ENCODE measurements at regions not wholly inside any gene's neighbourhood (a gene's known extent, or its start where the extent isn't known, plus 50 kb on each side); places are given as distances from the start of the nearest gene placed in this dataset.
"Not testable (repeated sequence)": the region's sequence is repeated elsewhere in the genome, so short reads cannot be mapped to it uniquely, and the experiment has no call there.

DNA sequence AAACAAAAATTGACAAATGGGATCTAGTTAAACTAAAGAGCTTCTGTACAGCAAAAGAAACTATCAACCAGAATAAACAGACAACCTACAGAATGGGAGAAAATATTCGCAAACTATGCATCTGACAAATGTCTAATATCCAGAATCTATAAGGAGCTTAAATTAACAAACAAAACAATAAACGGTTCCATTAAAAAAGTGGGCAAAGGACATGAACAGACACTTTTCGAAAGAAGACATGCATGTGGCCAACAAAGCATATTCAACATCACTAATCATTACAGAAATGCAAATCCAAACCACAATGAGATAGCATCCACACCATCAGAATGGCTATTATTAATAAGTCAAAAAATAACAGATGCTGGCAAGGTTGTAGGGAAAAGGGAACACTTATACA, 50.5 kb upstream of the MED13L start:
- not testable (repeated sequence) for DNase-seq

DNA sequence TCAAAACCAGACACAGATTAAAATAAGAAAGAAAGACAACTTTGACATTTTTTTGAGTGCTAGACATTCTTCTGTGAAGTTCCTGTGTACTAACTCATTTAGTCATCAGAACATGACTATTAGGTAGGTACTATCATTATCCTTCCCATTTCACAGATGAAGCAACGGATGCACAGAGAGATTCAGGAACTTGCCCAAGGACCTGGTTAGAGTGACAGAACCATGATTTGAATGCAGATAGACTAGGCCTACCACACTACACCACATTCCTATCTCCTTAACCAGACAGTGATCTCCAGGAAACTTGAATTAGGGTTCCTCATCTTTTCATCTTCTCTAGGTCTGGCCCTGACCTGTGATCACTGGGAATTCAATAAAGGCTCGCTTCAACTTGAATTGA, 54.4 kb upstream of the MED13L start:
- DNase-seq: no peak

DNA sequence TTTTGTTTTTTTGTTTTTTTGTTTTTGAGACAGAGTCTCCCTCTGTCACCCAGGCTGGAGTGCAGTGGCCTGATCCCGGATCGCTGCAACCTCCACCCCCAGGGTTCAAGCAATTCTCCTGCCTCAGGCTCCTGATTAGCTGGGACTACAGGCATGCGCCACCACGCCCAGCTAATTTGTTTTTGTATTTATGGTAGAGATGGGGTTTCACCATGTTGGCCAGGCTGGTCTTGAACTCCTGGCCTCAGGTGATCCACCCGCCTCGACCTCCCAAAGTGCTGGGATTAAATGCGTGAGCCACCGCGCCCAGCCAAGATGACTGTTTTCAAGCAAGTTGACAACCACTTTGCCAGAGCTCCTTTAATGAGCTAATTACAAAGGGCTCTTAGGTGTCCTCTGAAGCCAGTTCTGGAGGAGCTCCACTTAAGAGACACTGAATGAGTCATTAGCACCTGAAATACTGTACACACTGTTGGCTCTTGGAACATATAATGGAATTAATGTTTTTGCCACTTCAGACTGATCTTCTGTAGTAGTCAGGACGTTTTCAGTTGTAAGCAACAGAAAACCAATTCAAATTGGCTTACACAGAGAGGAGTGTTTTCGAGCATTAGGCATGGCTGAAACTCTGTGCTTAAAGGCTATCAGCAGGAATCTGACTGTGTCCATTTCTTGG, 55.4 kb upstream of the MED13L start:
- no peak for DNase-seq

DNA sequence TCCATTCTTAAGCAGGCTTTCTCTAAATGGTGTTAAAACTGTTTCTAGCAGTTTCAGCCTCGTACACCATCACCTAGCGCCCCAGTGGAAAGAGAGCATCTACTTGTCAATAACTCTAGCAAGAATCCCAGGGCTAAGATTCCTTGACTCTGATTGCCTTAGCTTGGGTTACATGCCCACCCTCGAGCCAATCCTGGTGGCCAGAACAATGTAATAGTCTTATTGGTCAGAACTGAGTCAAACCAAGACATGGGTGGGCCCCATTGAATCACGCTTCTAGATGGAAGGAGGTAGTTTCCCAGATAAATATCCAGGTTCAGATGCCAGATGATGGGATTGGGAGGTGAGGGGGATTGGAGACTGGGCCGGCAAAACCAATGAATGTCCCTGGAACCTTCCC, 55.9 kb upstream of the MED13L start:
- DNase-seq: no peak

DNA sequence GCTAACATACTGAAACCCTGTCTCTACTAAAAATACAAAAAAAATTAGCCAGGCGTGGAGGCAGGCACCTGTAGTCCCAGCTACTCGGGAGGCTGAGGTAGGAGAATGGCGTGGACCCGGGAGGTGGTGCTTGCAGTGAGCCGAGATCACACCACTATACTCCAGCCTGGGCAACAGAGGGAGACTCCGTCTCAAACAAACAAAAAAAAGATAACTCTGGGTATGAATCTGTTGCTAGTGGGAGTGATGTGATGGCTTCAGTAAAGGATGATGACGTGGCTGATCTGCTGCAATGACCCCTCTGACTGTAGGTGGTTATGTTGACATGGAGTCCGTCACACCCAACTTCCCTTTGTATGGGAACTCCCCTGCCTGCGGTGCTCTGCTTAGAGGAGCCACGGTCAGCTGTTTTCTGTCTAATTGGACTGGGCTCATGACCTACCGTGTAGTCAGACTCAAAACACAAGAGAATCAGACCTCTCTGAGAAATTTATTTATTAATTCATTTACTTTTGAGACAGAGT, 59.1 kb upstream of the MED13L start:
- DNase-seq: no peak

DNA sequence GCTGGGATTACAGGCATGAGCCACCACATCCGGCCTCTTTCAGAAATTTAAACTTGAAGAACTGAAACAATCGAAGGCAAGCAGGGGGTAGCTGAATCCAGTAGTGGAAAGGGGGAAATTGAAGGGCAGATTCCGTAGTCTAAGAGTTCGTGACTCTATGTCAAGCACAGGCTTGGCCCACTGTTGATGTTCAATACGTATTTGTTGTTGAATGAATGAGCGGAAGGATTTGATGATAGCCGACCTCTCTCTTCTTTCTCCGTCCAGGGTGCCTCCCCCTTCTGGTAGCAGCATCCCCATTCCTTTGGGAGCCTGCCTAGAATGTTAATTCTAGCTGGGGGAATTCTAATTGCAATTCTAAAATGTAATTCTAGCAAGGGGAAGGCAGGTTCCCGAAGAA, 59.8 kb upstream of the MED13L start:
- no peak for DNase-seq

DNA sequence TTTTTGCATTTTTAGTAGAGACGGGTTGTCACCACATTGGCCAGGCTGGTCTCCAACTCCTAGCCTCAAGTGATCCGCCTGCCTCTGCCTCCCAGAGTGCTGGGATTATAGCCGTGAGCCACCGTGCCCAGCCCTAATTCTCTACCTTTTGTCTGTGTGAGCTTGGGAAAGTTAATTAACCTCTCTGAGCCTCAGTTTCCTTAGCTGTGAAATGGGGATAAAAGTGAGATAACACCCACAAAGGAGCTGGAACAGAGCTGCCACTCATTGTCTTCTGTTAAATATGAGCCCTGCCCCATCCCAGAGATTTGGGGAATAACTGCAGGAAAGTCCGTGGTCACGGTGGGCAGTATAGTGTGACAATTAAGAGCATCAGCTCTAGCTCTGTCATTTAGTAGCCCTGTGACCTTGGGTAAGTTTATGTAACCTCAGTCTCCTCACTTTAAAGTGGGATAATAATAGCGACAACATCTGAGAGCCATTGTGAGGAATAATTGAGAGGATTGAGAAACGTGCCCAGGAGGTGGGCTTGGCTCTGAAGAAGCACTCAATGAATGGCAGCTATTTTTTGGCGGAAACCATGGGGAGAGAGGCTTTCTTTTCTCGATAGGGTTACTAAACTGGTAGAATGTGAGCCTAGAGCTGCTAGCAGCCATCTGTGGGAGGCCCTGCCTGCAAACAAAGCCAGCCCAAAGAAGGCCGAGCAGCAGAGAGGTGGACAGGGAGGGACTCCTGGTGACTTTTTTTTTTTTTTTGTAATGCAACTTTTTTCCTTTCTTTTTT, 60.8 kb upstream of the MED13L start:
- no peak for DNase-seq

DNA sequence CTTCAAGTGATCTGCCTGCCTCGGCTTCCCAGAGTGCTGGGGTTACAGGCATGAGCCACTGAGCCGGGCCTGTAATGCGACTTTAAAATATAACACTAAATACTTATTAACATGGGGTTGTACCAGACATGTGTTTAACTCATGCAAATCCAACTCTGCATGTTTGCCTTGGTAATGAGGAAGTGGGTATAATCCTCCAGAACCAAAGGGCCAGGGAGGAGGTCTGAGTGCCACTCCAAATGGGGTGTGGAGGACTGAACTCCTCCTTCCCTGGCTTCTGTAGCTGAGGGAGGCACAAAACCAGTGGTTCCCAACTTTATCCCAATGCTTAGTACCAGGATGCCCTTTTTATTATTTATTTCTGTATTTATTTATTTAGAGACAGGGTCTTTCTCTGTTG, 61.6 kb upstream of the MED13L start:
- DNase-seq: no peak

DNA sequence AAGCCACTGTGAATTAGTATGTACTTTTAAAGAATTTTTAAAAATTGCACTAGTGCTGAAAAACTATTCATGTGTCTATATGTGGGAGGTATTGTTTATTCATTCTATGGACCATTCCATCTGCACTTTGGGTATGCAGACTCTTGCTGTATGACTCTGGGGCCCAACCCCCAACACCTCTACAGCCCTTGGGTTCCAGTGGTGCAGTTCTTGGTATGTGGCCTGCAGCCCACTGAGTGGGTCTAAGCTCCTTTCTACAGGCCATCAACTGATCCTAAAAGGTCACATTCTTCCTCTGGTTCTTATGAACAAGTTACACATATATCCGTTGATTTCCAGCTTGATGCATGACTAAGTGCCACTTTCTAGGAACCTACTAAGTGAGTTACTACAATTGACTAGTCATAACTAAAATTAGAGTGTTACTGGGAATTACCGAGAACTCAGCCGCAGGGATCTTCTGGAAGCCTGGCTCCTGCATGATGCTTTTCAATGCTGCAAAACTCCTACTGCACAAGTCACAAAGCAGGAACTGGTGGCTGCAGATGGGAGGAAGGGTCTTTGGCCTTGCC, 62.4 kb upstream of the MED13L start:
- no peak for DNase-seq

DNA sequence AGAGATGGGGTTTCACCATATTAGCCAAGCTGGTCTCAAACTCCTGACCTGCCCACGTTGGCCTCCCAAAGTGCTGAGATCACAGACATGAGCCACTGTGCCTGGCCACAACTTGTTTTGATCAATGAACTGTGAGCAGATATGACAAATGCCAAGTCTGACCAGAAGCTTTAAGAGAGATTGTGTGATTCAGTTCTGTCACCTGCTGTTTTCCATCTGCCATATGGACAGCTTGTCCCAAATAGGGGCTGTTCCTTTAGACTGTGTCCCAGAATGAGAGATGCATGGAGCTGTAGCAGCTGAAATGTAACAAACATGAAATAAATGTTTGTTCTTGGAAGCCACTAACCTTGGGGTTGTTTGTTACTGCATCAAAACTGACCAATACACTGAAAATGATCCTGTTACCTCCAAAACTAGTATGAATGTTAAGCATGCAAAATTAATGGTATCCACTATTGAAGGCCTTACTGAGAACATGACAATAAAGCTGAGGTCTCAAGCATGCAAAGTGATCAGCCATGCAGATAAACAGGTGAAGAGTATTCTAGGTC, 65.9 kb upstream of the MED13L start:
- no peak for DNase-seq

DNA sequence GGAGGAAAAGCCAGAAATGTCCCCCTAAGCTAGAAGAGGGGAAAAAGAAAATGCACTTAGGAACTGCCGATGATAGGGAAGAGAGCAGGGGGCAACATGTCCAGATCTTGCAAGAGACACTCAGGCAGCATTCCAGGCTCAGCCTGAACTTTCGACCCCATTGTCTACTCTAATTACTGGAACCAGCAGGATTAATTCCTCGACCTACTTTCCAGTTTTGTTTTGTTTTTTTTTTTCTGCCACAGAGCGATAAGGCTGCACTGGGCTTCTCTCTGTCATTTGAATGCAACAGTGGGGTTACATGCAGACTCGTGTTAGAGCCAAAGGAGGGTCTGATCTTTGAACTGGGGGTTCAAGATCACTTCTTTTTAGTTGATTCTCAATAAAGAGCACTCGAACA, 68.7 kb upstream of the MED13L start:
- no peak for DNase-seq

DNA sequence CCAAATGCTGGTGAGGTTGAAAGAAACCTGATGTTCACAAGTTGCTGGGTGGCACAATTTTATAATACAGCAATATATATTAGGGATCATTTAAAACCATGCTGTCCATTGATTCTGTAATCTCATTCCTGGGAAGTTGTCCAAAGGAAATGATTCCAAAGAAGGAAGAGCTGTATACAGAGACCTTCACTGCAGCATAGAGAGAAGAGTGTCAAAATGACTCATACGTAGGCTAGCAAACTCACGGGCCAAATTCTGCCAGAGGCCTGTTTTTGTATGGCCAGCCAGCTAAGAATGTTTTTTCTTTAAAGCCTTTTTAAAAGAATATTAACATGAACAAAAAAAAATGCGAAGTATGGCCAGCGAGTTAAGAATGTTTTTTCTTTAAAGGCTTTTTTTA, 69.2 kb upstream of the MED13L start:
- DNase-seq: no peak

DNA sequence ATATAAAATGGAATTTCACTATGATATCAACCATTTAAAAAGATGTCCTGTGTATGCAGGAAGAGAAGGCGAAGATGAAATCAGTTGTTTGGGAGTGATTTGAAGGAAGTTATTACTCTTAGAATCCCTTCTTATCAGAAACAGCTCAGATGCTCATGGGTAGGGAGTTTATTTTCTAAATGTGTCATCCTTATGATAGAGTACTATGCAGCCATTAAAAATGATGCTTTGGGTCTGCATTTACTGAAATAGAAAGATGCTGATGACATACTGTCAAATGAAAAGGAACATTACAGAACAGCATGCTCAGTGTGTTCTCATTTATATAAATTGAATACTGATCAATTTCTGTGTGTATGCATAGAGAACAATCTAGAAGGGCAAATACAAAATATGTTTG, 69.8 kb upstream of the MED13L start:
- DNase-seq: no peak

DNA sequence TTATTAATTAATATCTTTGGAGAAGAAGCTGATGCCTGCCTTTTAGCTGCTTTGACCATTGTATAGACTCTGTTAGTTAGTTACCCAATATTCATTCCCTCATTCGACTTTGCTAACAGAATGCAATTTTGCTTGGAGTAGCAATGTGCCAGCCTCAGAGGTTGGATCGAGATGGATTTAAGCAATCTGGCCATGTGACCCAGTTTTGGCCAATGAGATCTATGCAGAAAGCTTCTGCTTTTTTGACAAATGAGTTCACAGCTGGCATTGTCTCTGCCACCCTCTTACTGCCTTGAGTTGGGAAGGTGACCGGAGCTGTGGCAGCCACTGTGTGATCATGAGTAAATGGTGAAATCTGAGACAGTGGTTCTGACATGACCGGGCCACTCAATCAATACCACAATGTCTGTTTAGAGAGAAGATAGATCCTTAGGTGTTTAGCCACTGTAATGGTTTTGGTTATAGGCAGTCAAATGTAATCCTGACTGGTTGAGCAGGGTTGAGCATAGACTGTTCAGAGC, 74.9 kb upstream of the MED13L start:
- peak; percentile 2 for DNase-seq

DNA sequence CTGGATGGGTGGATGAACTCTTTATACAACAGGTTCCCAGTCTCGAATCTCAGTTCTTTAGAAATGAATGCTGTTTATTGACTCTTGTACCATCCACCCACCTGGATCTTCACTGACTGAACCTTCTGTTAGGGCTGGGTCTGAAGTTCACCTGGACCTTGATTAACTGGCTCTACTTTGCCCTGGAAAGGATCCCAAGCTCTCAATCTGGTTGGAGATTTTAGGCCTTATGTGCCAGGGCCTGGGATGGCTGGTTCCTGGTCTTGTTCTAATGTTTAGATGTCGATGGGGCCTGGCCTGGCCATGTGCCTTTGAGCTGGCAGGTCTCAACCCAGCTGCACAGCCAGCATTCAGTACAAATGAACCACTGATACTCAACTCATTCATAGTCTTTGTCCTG, 76.5 kb upstream of the MED13L start:
- no peak for DNase-seq

DNA sequence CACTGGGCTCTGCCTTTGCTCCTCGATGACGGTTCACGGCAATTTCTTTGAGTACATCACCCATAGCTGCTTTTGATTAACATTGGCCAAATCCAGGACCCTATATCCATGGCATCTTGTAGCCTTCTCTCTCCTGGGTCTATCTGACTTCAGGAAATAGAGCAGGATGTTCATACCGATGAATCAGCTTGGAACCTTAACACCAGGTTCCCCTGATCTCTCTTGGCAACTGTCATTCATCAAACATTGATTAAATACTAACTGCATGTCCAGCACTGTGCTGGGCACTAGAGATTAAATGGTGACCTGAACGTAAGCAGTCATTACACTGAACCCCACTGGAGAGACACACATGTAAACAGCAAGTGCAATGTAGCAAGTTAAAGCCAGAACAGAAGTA, 77.0 kb upstream of the MED13L start:
- no peak for DNase-seq

DNA sequence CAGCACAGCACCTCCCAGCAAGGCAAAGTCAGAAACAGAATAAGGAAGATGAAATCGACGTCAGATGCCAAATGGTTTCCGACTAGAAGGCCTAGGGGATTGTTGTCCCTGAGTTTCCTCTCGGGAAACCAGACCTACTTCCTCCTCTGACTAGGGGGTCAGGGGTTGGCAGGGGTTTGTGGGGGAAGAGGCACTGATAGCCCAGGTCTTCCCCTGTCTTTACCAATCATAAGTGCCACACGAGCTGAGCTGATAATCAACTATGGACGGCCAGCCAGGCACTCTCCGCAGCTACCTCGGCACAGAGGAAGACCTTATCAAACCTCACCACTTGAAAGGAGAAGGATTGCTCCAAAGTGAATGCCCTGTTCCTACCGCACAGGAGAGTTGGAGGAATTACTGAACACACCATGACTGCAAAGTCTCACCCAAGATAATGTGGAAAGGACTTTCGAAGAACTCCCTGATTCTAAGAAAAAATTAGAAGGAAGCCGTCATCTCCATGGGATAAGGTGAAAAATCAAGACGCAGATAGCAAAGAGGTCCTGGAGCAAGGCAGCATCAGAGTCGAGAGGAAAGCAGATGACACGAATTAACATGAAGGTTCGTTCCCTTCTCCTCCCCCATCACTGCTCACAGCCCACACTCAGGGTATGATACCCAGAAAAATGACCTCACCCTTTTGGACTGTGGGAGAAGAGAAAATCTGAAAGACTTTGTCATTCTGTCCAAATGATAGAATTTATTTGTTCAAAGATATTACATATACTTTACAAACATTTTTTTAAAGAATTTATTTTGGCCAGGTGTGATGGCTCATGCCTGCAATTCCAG, 77.7 kb upstream of the MED13L start:
- DNase-seq: no peak

DNA sequence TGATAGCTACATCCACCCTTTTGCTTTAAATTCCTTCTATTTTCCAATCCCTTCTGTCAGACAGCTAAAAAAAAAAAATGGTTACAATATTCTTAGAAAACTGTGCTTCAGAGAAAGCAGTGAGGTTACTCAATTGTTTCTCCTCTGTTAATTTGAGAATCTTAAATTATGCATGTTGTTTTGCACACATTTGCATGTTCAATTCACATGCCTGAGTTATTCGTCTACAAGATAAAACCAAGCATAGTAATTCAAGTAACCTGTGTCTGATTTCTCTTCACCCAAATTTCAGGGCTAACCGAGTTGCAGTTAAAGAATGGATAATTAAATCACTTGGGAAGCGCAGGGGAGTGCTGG, 81.0 kb upstream of the MED13L start:
- no peak for DNase-seq

DNA sequence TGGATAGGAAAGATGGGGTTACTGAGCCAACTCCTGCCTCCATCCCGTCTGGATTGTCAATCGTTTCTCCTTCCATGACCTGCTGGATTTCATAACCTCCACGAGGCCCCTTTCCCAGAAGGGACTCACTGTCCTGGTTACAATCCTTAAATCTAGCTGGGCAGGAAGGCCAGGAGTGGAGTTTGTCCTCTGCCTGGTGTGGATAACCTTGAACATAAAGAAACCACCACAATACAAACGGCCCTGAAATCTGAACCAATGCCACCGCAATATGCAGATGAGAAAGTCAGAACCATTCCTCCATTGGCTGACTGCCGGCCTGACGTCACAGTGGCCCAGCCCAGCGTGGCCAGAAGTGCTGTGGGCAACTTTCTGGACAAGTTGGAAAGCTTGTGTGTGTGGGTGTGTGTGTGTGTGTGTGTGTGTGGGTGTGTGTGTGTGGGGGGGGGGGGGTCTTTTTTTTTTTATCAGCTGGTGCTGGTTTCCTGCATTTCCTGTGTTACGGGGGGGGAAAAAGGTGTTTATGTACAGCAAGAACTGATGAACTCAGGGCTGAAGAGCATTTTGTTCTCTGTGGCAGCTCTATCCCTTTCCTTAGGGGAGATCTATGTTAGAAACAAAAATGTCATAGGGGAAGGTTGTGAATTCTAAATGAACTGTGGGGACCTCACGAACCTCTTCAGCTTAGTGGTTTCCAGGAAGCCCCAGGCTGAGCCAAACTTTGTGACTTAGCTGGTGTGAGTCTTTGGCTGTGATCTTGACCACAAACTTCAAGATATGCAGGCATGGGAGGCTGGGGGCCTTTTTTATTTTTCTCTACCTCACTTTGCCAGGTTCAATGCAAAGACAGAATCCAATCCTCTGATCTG, 81.6 kb upstream of the MED13L start:
- peak; percentile 89 for DNase-seq

DNA sequence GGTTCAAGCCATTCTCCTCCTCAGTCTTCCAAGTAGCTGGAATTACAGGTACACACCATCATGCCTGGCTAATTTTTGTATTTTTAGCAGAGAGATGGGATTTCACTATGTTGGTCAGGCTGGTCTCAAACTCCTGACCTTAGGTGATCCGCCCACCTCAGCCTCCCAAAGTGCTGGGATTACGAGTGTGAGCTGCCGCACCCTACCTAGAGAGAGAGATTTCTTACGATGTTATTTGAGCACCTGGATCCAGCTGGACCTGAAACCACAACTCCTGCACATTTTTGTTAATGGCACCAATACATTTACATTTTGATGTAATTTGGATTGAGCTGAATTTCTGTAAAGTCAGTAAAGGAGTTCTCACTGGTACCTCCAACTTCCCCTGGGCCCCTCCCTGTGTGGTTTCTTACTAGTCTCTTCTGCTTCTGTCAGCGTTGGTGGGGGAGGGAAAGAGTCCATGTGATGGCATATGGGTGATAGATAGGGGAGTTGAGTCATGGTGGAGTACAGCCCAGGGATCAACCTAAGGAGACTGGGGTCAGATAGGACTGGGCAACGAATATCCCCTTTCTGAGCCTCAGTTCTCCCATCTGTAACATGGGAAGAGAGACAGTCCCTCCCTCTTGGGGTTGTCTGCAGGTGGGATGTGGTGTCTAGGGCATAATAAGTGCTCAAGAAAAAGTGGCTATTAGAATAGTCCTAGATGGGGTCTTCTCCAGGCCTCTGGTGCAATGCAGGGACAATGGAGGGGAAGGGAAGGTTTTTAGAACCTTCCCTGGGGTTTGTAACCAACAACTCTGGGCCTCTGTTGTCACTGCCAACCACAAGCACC, 83.3 kb upstream of the MED13L start:
- DNase-seq: no peak
